GM23338 (cell line): ENCODE measurements at regions not wholly inside any gene's neighbourhood (a gene's known extent, or its start where the extent isn't known, plus 50 kb on each side); places are given as distances from the start of the nearest gene placed in this dataset.

Source experiments
- ATAC-seq: fragments of 200-7000 bp; cut with Tn5 transposase; 3 replicates; pipeline ENCODE4 v1.9.1; 2020
- DNase-seq: peaks from one replicate; pipeline ENCODE4 v3.0.0-alpha.2; 2015; ENCODE audit warnings: low spot score
- H2AFZ ChIP-seq: fragments of 200-600 bp; sonication (generic); 2 replicates; pipeline ENCODE4 v1.8.0; 2016; ENCODE audit warnings: antibody characterized with exemption, mild to moderate bottlenecking, moderate library complexity
- H3F3A ChIP-seq: fragments of 200-600 bp; sonication (generic); replicated peaks from 2 replicates; pipeline ENCODE4 v1.8.0; 2017; ENCODE audit warnings: antibody characterized with exemption, mixed run types, low read depth
- H3K27ac ChIP-seq: fragments of 200-600 bp; sonication (generic); 2 replicates; pipeline ENCODE4 v1.6.1; 2016; ENCODE audit warnings: low read depth
- H3K27me3 ChIP-seq: fragments of 200-600 bp; sonication (generic); 2 replicates; pipeline ENCODE4 v1.8.0; 2016; ENCODE audit warnings: mild to moderate bottlenecking, mixed run types, moderate library complexity; ENCODE audit not compliant: insufficient read depth
- H3K36me3 ChIP-seq: fragments of 200-600 bp; sonication (generic); 2 replicates; pipeline ENCODE4 v1.8.0; 2016; ENCODE audit warnings: mild to moderate bottlenecking; ENCODE audit not compliant: insufficient read depth
- H3K4me1 ChIP-seq: fragments of 200-600 bp; sonication (generic); 2 replicates; pipeline ENCODE4 v1.8.0; 2016; ENCODE audit warnings: mild to moderate bottlenecking, moderate library complexity; ENCODE audit not compliant: insufficient read depth
- H3K4me2 ChIP-seq: fragments of 200-600 bp; sonication (generic); 2 replicates; pipeline ENCODE4 v1.7.1; 2017; ENCODE audit warnings: mixed run types
- H3K4me3 ChIP-seq: fragments of 200-600 bp; sonication (generic); 2 replicates; pipeline ENCODE4 v1.6.1; 2016; ENCODE audit warnings: mixed run types
- H3K79me2 ChIP-seq: fragments of 200-600 bp; sonication (generic); replicated peaks from 2 replicates; pipeline ENCODE4 v1.8.0; 2017; ENCODE audit warnings: mild to moderate bottlenecking; ENCODE audit not compliant: insufficient read depth
- H3K9me2 ChIP-seq: fragments of 200-600 bp; sonication (generic); 2 replicates; pipeline ENCODE4 v1.8.0; 2017; ENCODE audit not compliant: insufficient read depth
- H4K20me1 ChIP-seq: fragments of 200-600 bp; sonication (generic); replicated peaks from 2 replicates; pipeline ENCODE4 v1.8.0; 2017; ENCODE audit warnings: mild to moderate bottlenecking; ENCODE audit not compliant: insufficient read depth
- H3K27ac Mint-ChIP-seq: 2 replicates; pipeline ENCODE4 v1.8.0; 2020; ENCODE audit warnings: inconsistent platforms, mild to moderate bottlenecking, moderate library complexity, mixed read lengths
- H3K27me3 Mint-ChIP-seq: 3 replicates; pipeline ENCODE4 v1.8.0; 2022; ENCODE audit warnings: low read depth, mild to moderate bottlenecking, moderate library complexity, mixed read lengths, inconsistent platforms; ENCODE audit not compliant: insufficient read depth, poor library complexity
- H3K36me3 Mint-ChIP-seq: 3 replicates; pipeline ENCODE4 v1.8.0; 2021; ENCODE audit warnings: low read depth, mild to moderate bottlenecking, inconsistent platforms, moderate library complexity, mixed read lengths
- H3K4me1 Mint-ChIP-seq: 3 replicates; pipeline ENCODE4 v1.8.0; 2020; ENCODE audit warnings: mild to moderate bottlenecking, inconsistent platforms, mixed read lengths
- H3K4me3 Mint-ChIP-seq: 3 replicates; pipeline ENCODE4 v1.8.0; 2021; ENCODE audit warnings: moderate library complexity, mild to moderate bottlenecking, inconsistent platforms, mixed read lengths
- H3K9me3 Mint-ChIP-seq: 3 replicates; pipeline ENCODE4 v1.8.0; 2020; ENCODE audit warnings: moderate library complexity, mild to moderate bottlenecking, inconsistent platforms, mixed read lengths
- CREB1 ChIP-seq: fragments of 250-450 bp; sonication (Bioruptor Pico); IDR thresholded peaks from 2 replicates; pipeline ENCODE4 v1.5.0; 2020; ENCODE audit warnings: low read depth, mild to moderate bottlenecking, moderate library complexity
- EZH2 ChIP-seq: fragments of 200-600 bp; sonication (generic); IDR thresholded peaks from one replicate; pipeline ENCODE4 v1.8.0; 2017; ENCODE audit warnings: antibody characterized with exemption, mild to moderate bottlenecking, low read depth; ENCODE audit not compliant: unreplicated experiment
- EZH2phosphoT487 ChIP-seq: fragments of 200-600 bp; sonication (generic); IDR thresholded peaks from one replicate; pipeline ENCODE4 v1.8.1; 2018; ENCODE audit warnings: antibody characterized with exemption; ENCODE audit not compliant: unreplicated experiment
- JUNB ChIP-seq: IDR thresholded peaks from one replicate; pipeline ENCODE4 v1.6.1; 2016; ENCODE audit warnings: antibody characterized with exemption; ENCODE audit not compliant: unreplicated experiment
- NANOG ChIP-seq: IDR thresholded peaks from 2 replicates; pipeline ENCODE4 v1.6.1; 2016; ENCODE audit warnings: antibody characterized with exemption, borderline replicate concordance
- POLR2AphosphoS5 ChIP-seq: IDR thresholded peaks from 2 replicates; pipeline ENCODE4 v1.6.1; 2016; ENCODE audit warnings: antibody characterized with exemption, low read depth
- STAT1 ChIP-seq: IDR thresholded peaks from one replicate; pipeline ENCODE4 v1.6.1; 2016; ENCODE audit warnings: antibody characterized with exemption; ENCODE audit not compliant: unreplicated experiment
- ZNF114 ChIP-seq: fragments of 250-450 bp; sonication (Bioruptor Pico); IDR thresholded peaks from 2 replicates; pipeline ENCODE4 v1.5.0; 2020; ENCODE audit warnings: mild to moderate bottlenecking, moderate library complexity
- ZNF331 ChIP-seq: fragments of 250-450 bp; sonication (Bioruptor Pico); IDR thresholded peaks from 2 replicates; pipeline ENCODE4 v1.5.0; 2020; ENCODE audit warnings: low read depth, mild to moderate bottlenecking, moderate library complexity
- TF ChIP-seq, protein P1 (sequence below), 2 experiments: fragments of 200-600 bp in 1 of 2; sonication (generic) in 1 of 2; conservative IDR thresholded peaks; 2 replicates each; pipeline versions ENCODE4 v1.5.1 to v1.6.1; 2016 to 2017; ENCODE audit warnings: antibody characterized with exemption in 2 of 2, low read depth in 2 of 2, mild to moderate bottlenecking in 2 of 2, moderate library complexity in 1 of 2
- TF ChIP-seq, protein P2 (sequence below): IDR thresholded peaks from 2 replicates; pipeline ENCODE4 v1.6.1; 2016; ENCODE audit warnings: antibody characterized with exemption
- TF ChIP-seq, protein P3 (sequence below): fragments of 250-450 bp; sonication (Bioruptor Pico); IDR thresholded peaks from 2 replicates; pipeline ENCODE4 v1.5.0; 2020; ENCODE audit warnings: mild to moderate bottlenecking, moderate library complexity

DNA sequence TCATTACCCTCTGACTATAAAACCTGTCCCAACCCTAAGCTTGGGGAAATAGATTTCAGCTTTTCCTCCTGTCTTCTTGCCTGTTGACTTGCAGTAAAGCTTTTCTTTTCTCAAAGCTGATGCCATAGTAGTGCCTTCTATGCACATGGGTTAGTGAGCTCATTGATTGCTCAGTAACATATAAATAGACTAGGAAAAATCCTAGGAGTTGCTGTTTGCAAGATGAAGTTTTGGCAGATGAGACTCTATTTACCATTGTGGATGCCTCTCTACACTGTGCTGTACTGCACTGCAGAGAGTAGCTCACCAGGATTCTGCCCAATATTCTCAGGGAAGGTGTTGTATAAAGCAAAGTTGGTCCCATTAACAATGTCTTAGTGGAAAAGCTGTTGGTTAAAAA, 262.7 kb upstream of the CD180 start:
- TF ChIP-seq JUNB, result no peak
- Histone ChIP-seq H4K20me1 (no peaks in the 10 kb centered on the region), H3F3A (no peaks in the 10 kb centered on the region), H3K79me2 (no peaks in the 10 kb centered on the region), H3K27me3 (no peaks in the 10 kb centered on the region), H3K4me1 (no peaks in the 10 kb centered on the region), H3K4me2 (no peak overlapping the region), H3K36me3 (no peaks in the 10 kb centered on the region), H3K27ac (no peak overlapping the region), H2AFZ (no peak overlapping the region), H3K9me2 (0 out of 2 replicates have a peak, but pooled peaks cover 5% of the 10 kb centered on the region), H3K4me3 (no peak overlapping the region)
- Mint-ChIP-seq H3K4me3 (no peak overlapping the region), H3K4me1 (no peaks in the 10 kb centered on the region), H3K9me3 (no peaks in the 10 kb centered on the region), H3K27me3 (peaks cover 2% of the 10 kb centered on the region), H3K27ac (no peak overlapping the region), H3K36me3 (no peaks in the 10 kb centered on the region)
- no peak for ATAC-seq
- no peak for DNase-seq

DNA sequence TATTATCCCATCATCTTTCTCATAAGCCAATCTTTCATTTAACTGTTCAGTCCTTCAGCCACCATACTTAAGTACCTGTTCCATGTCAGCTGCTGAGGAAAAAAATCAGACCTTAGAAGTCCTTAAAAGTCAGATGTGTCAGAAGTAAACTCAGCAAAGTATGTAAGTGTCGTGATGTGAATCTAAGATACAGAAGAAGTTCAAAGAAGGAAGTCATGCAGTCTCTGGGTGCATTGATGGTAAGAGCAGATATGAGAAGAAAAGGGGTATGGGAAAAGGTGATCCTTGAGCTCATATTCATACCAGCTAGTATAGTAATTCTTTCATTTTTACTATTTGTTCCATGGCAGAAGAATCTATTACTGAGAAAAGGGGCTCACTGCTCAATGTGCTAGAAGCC, 259.4 kb upstream of the CD180 start:
- DNase-seq, result no peak
- H3K4me1 ChIP-seq, result no peaks in the 10 kb centered on the region
- no peaks in the 10 kb centered on the region for H3F3A ChIP-seq
- no peaks in the 10 kb centered on the region for H3K27me3 ChIP-seq
- no peaks in the 10 kb centered on the region for H3K9me2 ChIP-seq
- no peaks in the 10 kb centered on the region for H3K36me3 ChIP-seq
- H3K4me2 ChIP-seq, result no peak overlapping the region
- no peak for ATAC-seq
- no peak overlapping the region for H3K4me3 Mint-ChIP-seq
- no peaks in the 10 kb centered on the region for H3K36me3 Mint-ChIP-seq
- no peaks in the 10 kb centered on the region for H3K4me1 Mint-ChIP-seq
- no peaks in the 10 kb centered on the region for H3K79me2 ChIP-seq
- H3K4me3 ChIP-seq, result no peak overlapping the region
- no peak overlapping the region for H3K27ac Mint-ChIP-seq
- H3K27me3 Mint-ChIP-seq, result peaks cover 2% of the 10 kb centered on the region
- TF ChIP-seq, protein P1, sequence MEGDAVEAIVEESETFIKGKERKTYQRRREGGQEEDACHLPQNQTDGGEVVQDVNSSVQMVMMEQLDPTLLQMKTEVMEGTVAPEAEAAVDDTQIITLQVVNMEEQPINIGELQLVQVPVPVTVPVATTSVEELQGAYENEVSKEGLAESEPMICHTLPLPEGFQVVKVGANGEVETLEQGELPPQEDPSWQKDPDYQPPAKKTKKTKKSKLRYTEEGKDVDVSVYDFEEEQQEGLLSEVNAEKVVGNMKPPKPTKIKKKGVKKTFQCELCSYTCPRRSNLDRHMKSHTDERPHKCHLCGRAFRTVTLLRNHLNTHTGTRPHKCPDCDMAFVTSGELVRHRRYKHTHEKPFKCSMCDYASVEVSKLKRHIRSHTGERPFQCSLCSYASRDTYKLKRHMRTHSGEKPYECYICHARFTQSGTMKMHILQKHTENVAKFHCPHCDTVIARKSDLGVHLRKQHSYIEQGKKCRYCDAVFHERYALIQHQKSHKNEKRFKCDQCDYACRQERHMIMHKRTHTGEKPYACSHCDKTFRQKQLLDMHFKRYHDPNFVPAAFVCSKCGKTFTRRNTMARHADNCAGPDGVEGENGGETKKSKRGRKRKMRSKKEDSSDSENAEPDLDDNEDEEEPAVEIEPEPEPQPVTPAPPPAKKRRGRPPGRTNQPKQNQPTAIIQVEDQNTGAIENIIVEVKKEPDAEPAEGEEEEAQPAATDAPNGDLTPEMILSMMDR (conservative IDR thresholded peaks at IDR 0.05; ENCODE audit: low read depth in 2 of 2), result no peak
- TF ChIP-seq, protein P2, sequence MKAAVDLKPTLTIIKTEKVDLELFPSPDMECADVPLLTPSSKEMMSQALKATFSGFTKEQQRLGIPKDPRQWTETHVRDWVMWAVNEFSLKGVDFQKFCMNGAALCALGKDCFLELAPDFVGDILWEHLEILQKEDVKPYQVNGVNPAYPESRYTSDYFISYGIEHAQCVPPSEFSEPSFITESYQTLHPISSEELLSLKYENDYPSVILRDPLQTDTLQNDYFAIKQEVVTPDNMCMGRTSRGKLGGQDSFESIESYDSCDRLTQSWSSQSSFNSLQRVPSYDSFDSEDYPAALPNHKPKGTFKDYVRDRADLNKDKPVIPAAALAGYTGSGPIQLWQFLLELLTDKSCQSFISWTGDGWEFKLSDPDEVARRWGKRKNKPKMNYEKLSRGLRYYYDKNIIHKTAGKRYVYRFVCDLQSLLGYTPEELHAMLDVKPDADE, result no peak
- no peak for TF ChIP-seq ZNF114 (CRISPR knock-in tag)
- TF ChIP-seq, protein P3, sequence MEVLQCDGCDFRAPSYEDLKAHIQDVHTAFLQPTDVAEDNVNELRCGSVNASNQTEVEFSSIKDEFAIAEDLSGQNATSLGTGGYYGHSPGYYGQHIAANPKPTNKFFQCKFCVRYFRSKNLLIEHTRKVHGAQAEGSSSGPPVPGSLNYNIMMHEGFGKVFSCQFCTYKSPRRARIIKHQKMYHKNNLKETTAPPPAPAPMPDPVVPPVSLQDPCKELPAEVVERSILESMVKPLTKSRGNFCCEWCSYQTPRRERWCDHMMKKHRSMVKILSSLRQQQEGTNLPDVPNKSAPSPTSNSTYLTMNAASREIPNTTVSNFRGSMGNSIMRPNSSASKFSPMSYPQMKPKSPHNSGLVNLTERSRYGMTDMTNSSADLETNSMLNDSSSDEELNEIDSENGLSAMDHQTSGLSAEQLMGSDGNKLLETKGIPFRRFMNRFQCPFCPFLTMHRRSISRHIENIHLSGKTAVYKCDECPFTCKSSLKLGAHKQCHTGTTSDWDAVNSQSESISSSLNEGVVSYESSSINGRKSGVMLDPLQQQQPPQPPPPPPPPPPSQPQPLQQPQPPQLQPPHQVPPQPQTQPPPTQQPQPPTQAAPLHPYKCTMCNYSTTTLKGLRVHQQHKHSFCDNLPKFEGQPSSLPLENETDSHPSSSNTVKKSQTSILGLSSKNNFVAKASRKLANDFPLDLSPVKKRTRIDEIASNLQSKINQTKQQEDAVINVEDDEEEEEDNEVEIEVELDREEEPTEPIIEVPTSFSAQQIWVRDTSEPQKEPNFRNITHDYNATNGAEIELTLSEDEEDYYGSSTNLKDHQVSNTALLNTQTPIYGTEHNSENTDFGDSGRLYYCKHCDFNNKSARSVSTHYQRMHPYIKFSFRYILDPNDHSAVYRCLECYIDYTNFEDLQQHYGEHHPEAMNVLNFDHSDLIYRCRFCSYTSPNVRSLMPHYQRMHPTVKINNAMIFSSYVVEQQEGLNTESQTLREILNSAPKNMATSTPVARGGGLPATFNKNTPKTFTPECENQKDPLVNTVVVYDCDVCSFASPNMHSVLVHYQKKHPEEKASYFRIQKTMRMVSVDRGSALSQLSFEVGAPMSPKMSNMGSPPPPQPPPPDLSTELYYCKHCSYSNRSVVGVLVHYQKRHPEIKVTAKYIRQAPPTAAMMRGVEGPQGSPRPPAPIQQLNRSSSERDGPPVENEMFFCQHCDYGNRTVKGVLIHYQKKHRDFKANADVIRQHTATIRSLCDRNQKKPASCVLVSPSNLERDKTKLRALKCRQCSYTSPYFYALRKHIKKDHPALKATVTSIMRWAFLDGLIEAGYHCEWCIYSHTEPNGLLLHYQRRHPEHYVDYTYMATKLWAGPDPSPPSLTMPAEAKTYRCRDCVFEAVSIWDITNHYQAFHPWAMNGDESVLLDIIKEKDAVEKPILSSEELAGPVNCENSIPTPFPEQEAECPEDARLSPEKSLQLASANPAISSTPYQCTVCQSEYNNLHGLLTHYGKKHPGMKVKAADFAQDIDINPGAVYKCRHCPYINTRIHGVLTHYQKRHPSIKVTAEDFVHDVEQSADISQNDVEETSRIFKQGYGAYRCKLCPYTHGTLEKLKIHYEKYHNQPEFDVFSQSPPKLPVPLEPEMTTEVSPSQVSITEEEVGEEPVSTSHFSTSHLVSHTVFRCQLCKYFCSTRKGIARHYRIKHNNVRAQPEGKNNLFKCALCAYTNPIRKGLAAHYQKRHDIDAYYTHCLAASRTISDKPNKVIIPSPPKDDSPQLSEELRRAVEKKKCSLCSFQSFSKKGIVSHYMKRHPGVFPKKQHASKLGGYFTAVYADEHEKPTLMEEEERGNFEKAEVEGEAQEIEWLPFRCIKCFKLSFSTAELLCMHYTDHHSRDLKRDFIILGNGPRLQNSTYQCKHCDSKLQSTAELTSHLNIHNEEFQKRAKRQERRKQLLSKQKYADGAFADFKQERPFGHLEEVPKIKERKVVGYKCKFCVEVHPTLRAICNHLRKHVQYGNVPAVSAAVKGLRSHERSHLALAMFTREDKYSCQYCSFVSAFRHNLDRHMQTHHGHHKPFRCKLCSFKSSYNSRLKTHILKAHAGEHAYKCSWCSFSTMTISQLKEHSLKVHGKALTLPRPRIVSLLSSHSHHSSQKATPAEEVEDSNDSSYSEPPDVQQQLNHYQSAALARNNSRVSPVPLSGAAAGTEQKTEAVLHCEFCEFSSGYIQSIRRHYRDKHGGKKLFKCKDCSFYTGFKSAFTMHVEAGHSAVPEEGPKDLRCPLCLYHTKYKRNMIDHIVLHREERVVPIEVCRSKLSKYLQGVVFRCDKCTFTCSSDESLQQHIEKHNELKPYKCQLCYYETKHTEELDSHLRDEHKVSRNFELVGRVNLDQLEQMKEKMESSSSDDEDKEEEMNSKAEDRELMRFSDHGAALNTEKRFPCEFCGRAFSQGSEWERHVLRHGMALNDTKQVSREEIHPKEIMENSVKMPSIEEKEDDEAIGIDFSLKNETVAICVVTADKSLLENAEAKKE (CRISPR knock-in tag), result no peak
- TF ChIP-seq EZH2phosphoT487, result no peak
- TF ChIP-seq STAT1, result no peak
- TF ChIP-seq POLR2AphosphoS5, result no peak
- TF ChIP-seq EZH2, result no peak
- TF ChIP-seq CREB1 (CRISPR knock-in tag), result no peak
- no peak for TF ChIP-seq ZNF331 (CRISPR knock-in tag)
- no peak for TF ChIP-seq NANOG
- no peaks in the 10 kb centered on the region for H4K20me1 ChIP-seq
- 0 out of 2 replicates have a peak overlapping the region, but pooled peaks have one; percentile 23 for H2AFZ ChIP-seq
- no peak overlapping the region for H3K27ac ChIP-seq
- no peaks in the 10 kb centered on the region for H3K9me3 Mint-ChIP-seq
